HuH-7 (cell line): ENCODE measurements at regions not wholly inside any gene's neighbourhood (a gene's known extent, or its start where the extent isn't known, plus 50 kb on each side); places are given as distances from the start of the nearest gene placed in this dataset.
"Not testable (repeated sequence)": the region's sequence is repeated elsewhere in the genome, so short reads cannot be mapped to it uniquely, and the experiment has no call there.

Experiments used
- DNase-seq: peaks from one replicate; pipeline ENCODE4 v3.0.0; 2011; ENCODE audit warnings: low spot score

DNA sequence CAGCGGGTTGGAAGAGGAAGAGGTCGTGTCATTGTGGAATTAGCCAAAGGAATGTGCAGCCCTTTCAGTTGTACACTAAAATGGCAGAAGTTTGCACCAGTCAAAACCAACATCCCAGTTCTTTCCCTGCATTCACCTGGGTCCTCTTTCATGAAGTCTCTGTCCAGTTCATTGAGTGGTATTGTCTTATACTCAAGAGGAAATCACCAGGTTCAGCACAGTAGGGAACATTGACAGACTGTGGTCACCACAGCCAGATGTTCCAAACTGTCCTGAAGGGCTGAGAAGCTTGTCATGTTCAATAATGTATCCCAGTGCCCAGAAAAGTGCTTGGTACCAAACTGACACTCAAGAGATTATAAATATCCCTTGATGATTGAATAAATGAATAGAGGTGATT, 131.6 kb downstream of the GLUL start:
- no peak for DNase-seq

DNA sequence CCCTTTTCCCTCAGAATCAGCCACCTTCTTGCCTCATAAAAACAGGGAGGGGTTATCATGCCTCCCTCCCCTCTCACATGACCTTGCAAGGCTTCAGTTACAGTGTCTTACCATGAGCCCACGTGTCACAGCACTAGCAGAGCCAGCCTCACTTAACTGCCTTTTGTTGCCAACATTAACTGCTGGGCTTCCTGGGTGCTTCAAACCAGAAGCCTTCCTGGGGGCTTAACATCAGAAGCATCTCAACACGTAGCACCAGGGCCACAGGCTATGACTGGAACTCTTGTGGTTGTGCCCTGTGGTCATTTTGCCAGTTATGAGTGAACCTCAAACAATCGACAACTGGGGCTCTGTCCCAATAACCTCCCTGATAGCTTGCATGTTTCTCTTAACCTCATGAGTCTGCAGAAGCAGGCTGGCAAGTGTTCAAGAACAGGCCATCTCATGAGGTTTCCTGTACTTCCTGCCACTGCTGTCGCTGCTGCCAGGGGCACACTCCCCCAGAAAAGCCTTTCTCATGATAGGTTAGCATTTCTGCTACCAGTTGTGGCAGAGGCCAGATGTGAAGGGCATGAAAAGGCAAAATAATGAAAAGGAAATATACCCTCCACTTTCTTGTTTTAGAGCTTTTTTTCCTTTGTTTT, 132.2 kb downstream of the GLUL start:
- DNase-seq, result no peak

DNA sequence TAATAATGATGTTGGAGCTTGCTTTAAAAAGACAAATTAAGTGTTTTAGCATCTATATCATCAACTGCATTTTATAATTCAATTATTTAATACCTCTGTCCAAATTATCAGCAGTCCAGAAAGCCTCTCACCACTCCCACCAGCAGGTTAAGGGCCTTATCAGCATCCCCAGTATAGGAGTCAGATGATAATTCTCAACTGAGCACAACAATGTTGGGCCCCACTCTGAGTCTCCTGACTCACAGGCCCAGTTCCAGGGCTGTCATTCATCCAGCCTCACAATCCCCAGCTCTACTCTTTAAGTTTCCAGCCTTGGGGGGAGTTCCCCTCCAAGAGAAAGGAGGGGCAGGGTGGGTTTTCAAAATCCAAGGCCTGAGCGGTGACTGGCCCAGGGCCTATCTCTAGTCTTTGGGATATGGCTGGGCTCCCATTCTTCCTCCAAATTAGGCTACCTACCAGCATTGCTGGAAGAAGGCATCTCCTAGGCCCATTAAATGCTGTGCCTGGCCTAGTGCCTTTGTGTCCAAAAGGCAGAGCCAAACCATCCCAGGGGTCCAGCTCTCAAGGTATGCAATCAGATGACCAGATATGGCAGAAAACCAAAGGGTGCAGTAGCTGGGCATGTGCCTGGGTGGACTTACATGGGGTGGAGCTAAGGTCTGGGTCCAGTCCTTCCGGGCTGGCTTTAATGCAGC, 134.1 kb downstream of the GLUL start:
- no peak for DNase-seq

DNA sequence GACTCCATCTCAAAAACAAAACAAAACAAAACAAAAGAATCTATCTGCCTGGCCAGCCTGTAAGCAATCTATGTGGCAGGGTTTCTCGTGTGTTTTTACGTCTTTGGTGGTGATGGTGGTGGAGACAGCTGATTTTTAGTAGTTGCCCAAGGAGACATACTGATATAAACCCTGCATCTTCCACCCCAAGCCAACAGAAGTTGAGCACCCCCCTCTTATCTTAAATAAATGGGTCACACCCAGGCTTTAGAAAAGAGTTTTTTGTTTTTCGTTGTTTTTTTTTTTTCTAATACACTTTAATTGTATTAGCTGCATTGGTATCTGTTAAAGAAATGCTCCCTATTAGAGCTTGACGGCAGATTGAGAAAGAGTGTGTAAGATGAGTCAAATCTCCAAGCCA, 134.7 kb downstream of the GLUL start:
- DNase-seq, result no peak

DNA sequence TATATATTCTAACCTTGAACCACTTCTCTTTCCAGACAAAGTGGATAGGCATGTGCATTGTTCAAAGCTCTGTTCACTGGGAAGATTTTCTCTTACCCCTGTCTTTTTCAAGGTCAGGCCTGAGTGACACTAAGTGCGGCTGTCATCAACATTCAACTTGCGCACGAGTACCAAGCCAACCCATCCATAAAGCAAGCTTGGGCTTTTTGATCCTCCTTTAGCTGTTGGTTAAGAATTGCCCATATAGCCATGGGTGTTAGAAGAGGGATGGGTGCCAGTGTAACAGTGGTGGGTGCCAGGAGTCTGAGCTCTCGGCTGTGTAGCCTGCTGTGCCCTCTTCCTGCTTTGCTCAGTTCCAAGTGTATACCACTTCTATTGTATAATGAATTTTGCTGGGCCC, 136.1 kb downstream of the GLUL start:
- no peak for DNase-seq

DNA sequence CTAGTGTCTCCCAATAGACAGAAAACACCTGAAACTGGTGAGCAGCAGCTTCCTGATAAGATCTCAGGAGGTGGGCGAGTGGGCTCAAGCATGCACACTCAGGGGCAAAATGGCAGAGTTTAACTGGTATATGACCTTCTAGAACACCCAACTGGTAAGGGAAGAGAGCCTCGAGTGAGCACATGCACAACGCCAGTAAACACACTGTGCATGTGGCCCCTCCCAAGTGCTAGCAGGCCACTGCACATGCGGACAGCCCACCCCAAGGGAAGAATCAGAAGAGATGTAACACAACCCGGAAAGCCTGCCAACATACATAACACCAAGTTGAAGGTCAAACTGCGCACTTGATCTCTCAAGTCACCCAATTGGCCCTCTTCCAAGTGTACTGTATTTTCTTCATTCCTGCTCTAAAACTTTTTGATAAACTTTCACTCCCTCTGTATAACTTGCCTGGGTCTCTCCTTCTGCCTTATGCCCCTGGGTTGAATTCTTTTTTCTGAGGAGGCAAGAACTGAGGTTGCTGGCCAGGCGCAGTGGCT, 138.2 kb downstream of the GLUL start:
- DNase-seq, result no peak

DNA sequence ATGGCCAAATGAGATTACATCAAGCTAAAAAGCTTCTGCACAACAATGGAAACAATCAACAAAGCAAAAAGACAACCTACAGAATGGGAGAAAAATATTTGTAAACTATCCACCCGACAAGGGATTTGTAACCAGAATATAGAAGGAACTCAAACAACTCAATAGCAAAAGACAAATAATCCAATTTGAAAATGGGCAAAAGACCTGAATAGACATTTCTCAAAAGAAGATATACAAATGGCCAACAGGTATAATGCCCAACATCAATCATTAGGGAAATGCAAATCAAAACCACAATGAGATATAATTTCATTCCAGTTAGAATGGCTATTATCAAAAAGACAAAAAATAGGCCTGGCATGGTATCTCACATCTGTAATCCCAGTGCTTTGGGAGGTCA, 140.0 kb downstream of the GLUL start:
- no peak for DNase-seq

DNA sequence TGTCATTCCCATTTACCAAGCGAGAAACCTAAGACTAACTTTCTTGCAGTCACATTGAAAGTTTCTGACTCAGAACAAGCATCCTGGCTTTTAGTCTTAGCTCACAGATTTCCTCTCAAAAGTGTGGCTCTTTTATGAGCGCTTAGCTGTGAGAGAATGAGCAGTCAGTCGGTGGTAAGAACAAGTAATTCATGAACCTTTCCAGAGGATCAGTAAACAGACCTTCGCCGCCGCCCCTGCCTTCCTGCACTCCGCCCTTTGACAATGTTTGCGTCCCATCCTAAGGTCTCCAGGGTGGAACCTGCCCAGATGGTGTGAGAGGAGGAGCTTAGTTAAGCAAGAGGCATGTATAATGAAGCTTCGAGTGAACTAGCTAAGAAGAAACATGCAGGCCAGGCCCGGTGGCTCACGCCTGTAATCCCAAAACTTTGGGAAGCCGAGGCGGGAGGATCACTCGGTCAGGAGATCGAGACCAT, 142.4 kb downstream of the GLUL start:
- peak; percentile 72 for DNase-seq

DNA sequence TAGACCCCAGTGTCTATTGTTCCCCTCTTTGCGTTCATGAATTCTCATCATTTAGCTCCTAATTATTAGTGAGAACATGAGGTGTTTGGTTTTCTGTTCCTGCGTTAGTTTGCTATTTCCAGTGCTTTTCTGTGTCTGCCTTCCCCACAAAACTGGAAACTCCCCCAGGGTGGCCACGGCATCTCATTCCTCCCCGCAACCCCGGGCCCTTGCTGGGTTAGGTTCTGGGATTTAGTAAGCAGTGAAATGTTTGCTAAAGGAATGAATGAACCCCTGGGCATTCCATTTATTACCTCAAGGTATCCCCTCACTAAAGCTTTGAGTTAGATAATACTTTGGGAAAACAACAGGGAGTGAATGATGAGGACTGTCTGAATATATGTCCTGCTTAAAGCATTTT, 142.9 kb downstream of the GLUL start:
- DNase-seq, result no peak

DNA sequence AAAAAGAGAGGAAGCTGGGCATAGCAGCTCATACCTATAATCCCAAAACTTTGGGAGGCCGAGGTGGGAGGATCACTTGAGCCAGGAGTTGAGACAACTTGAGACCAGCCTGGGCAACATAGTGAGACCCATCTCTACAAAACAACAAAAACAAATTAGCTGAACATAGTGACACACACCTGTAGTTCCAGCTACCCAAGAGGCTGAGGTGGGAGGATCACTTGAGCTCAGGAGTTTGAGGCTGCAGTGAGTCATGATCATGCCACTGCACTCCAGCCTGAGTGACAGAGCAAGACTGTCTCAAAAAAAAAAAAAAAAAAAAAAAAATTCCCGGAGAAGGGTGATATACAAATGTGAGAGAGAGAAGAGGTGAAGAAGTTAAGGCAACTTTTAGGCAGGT, 143.8 kb downstream of the GLUL start:
- not testable (repeated sequence) for DNase-seq

DNA sequence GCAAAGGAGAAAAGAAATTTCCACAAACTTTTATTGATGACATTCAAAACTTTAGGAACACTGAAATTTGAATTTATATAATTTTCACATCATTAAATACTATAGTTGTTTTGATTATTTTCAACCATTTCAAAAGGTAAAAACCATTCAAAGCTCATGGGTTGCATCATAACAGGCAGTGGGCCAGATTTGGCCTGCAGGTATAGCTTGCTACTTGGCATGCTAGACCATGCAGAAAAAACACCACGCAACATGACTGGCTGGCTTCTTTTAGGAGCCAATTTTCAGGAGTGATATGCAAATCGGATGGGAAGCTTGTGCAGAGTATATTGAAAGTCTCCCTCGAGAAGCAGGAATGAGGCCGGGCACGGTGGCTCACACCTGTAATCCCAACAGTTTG, 144.8 kb downstream of the GLUL start:
- DNase-seq, result no peak

DNA sequence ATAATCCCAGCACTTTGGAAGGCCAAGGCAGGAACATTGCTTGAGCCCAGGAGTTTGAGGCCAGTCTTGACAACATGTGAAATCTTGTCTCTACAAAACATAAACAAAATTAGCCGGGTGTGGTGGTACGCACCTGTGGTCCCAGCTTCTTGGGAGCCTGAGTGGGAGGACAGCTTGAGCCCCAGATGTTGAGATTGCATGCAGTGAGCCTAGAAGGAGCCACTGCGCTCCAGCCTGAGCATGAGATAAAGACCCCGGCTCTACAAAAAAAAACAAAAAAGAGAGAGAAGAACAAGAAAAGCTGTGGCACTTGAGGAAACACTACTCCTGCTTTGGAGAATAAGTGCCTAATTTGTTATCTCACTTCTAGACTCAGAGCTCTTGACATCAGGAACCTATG, 146.6 kb downstream of the GLUL start:
- DNase-seq, result no peak

DNA sequence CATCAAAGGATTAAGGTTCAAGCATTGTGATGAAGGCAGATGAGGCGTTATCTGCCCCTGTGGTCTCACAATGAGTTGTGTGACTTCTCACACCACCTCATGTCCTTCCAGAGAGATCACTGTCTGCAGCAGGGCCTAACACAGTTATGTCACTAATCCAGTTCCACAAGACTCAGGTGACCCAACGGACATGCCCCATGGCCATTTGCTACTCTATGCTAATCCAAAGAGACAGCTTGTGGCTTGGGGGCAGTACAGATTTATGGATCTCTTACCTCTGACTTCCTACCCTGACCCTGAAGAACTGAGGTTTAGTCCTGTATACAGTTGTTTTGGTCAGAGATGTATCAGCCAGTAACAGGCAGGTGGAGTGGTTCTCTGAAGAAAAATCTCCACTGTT, 147.1 kb downstream of the GLUL start:
- DNase-seq, result no peak

DNA sequence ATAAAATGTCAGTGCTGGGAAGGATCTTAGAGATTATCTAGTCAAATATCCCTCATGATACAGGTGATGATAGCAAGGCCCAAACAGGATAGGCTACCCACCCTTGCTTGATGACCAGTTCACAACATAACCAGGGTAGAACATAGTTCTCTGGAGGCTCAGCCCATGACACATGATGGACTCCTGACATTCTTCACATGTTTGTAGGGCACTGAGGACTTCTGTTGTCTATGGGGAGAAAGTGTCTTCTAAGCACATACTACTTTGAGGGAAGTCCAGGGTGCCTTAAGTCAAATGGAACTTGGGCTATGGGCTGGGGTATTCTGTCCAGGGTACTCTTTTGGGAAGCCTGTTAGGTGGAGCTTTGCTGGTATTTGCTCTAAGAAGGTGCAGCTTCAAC, 148.9 kb downstream of the GLUL start:
- DNase-seq, result no peak

DNA sequence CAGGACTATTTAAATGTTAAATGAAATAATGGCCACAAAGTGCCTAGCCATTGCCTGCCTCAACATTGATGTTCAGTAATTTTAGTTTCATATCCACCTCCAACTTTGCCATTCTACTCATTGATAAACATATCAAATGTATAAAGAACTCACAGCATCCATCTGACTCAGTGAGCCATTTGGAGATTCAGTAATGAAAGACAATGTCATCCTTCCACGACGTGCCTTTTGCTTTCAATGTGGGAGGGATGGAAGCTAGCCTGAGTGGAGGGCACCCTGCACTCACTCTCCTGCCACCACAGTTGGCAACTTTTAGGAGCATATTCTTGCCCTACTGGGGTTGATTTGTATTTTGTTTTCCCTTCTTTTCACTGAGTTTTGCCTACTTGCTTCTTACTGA, 151.5 kb downstream of the GLUL start:
- DNase-seq, result no peak

DNA sequence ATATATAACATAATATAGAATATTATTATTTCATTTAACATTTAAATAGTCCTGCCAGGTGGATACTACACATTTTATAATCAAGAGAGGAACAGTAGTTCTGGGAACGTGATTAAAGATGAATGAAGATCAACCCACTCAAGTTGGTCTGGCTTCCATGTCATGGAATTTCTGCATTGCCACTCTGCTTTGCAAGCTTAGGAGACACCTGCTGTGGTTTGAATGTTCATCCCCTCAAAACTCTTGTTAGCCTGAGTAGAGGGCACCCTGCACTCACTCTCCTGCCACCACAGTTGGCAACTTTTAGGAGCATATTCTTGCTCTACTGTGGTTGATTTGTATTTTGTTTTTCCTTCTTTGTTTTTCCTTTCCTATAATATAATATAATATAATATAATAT, 153.2 kb downstream of the GLUL start:
- no peak for DNase-seq

DNA sequence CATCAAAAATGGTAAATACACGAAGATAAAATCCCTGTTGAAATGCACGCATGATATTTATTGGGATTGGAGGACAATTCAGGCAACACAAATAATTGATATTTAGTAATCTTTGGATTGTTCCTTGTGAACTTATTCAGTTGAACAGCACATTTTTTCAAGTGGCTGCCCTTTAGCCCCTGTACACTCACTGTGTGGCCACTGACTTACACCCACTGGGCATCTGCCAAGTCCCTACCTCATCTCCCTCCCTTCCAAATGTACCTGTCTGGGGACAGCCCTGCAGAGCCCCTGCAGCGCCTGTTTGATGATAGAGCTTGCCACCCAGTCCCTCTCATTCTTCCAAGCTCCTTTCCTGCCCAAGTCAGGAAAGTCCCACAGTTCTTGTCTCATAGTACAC, 154.3 kb downstream of the GLUL start:
- no peak for DNase-seq

DNA sequence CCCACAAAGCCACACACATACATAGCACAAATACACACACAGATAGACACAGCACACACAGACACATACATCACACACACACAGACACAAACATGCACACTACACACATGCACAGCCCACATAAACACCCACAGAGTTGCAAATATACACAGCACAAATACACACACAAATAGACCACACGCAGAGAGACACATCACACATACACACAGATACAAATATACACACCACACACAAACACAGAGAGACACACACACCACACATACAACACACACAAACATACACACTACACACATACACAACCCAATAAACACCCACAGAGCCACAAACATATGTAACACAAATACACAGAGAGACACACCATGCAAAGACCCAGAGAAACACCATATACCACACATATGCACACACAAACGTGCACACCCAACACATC, 154.9 kb downstream of the GLUL start:
- no peak for DNase-seq

DNA sequence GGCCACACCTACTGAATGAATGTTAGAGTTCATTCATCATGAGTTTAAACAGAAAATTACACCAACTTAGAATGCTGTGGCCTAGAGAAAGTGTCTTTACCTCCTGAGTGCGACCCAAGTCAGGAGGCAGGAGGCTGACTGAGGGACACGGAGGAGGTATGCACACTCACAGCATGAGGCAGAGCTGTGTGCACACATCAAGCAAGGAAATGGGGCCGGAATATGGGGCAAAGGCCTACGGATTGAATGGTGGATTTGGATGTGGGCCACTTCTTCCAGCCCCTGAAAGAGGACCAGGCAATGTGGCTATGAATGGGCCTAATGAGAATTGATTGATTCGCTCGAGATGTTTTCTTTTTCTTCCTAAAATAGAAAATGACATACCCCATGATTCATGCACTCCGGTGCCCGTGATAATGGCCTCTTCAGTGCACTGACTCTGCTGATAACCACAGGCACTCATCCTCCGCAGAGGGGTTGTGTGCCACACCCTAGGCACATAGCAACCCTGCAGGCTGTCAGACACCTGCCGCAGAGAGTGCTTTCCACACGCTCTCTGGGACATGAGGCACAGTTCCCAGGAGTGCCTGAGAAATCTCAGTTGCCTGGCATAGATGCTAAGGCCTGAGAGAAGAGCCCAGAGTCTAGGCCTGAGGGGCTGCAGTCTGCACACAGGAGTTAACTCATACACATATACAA, 155.5 kb downstream of the GLUL start:
- no peak for DNase-seq

DNA sequence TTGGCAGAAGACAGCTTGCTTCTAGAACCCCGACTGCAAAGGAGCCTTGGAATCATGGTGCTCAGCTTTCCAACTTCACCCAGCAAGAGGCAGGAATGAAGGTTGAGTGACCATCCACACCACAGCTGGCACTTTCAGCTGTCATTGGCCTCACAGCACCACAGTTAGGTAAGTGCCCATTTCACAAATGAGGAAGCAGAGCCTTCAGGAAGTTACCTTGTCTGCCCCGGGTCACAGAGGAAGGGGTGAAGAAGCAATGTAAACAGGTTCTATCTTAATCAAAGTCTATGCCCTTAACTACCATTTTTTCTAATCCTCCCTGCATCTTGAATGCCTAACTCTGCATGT, 156.0 kb downstream of the GLUL start:
- no peak for DNase-seq

DNA sequence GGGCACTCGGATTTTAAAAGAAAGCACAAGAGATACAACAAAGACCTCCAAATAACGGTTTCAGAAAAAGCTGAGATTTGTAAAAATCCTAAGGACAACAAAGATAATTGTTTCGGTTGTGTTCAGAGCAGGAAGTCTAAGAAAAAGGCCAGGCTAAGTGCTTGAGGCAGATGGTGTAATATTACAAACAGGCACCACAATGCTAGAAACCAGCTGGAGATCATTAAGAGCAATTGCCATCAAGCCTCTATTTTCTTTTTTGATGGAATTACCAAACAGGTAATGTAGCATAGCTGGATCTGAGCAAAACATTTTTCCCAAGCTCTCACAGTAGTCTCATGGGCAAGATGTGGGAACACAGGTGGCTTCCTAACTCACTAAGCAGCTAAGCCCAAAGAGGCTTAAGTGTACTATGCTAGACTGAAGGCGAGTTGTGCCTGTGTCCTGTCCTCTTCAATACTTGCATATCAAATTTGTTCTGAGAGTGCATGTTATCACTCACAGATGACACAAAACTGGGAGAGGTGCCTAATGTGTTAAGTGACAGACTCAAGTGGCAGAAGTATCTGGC, 161.6 kb downstream of the GLUL start:
- no peak for DNase-seq

DNA sequence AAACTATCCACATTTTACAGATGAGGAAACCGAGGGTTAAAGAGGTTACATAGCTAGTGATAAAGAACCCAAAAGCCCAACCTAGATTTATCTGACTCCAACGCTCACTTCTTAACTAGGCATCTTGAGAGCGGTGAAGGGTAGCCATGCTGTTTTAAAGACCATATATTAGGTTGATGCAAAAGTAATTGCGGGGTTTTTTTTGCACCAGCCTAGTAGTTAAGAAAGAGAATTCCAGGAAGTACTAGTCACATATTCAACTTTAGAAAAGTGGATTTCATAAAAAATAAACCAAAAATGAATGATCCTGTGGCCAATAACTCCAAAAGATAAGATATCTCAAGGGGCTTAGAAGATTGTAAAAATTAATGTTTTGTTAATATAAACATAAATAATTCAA, 162.1 kb downstream of the GLUL start:
- no peak for DNase-seq
